Retinal pigment epithelial cell (primary cell): ENCODE measurements at regions not wholly inside any gene's neighbourhood (a gene's known extent, or its start where the extent isn't known, plus 50 kb on each side); places are given as distances from the start of the nearest gene placed in this dataset.
A peak's percentile ranks its signal among the peaks of the same experiment; 100 is the strongest.

ENCODE experiments used
- DNase-seq: peaks from one replicate; pipeline ENCODE4 v3.0.0-alpha.2; 2010; ENCODE audit warnings: low read depth
- H3K4me3 ChIP-seq: 2 replicates; pipeline ENCODE4 v1.5.1; 2011; ENCODE audit warnings: mild to moderate bottlenecking, low read length, control low read depth, moderate library complexity
- TF ChIP-seq, protein P1 (sequence below): conservative IDR thresholded peaks from 2 replicates; pipeline ENCODE4 v1.5.1; 2011; ENCODE audit warnings: low read depth, low read length, control low read depth, inconsistent platforms

DNA sequence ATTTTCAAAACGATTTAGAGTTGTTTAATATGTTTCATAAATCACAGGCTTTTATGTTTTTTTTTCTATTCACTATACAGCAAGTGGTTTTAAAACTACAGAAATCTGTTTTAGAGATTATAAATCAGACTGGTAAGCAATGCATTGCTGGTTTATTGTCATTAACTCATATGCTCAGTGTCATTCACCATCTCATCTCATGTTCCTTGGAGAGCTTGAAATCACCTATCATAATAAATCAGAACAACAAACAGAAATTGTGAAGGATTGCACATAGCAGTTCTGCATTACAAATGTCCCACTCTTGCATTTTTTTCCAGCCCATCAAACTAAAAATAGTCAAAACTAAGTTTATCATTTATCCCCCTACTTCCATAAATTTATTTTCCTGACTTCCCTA, 470.8 kb downstream of the FSCB start:
- H3K4me3 ChIP-seq = no peak overlapping the region
- TF ChIP-seq, protein P1, sequence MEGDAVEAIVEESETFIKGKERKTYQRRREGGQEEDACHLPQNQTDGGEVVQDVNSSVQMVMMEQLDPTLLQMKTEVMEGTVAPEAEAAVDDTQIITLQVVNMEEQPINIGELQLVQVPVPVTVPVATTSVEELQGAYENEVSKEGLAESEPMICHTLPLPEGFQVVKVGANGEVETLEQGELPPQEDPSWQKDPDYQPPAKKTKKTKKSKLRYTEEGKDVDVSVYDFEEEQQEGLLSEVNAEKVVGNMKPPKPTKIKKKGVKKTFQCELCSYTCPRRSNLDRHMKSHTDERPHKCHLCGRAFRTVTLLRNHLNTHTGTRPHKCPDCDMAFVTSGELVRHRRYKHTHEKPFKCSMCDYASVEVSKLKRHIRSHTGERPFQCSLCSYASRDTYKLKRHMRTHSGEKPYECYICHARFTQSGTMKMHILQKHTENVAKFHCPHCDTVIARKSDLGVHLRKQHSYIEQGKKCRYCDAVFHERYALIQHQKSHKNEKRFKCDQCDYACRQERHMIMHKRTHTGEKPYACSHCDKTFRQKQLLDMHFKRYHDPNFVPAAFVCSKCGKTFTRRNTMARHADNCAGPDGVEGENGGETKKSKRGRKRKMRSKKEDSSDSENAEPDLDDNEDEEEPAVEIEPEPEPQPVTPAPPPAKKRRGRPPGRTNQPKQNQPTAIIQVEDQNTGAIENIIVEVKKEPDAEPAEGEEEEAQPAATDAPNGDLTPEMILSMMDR = no peak
- DNase-seq = no peak

DNA sequence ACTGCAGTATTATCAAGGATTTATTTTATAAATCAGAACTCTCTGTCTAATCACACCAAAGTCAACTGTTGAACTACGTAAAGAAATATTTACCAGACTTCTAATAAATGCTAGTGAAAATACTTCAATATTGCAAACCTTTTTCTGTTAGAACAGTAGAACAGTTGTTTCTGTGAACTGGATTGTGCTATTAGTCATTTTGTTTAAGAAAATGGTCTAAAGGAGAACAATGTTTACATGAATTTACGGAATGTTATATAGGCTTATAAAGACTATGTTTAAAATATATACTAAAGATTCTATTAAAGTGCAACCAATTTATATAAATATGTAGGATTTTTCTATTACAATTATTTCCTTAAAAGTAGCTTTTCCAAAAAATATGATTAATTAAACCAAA, 471.4 kb downstream of the FSCB start:
- no peak overlapping the region for H3K4me3 ChIP-seq
- no peak for DNase-seq
- TF ChIP-seq, protein P1 = no peak

DNA sequence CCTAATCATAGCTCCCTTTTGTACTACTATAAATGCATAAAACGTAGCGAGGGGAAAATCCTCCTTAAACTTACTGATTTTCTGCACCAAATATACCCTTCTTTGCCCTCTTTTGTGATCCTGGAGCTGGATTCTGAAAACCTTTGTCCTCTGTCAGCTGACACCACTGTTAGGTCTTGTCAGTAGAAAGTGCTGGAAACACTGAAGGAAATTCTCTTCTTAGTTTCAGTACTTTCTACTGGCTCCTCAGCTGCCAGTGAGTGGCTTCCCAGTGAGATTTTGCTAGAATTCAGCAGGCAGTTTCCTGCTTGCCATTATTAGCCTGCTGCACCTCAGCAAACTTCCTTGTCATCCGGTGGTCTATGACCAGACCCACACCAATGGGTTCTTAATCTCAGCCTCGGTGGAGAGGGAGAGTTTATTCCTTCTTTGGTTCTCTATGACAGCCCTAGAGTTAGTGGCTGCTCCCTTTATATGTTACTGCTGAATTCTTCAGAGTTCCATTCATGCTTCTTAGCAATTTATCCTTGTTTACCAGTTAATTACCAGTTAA, 476.2 kb downstream of the FSCB start:
- no peak for DNase-seq
- no peak overlapping the region for H3K4me3 ChIP-seq
- TF ChIP-seq, protein P1 = no peak

DNA sequence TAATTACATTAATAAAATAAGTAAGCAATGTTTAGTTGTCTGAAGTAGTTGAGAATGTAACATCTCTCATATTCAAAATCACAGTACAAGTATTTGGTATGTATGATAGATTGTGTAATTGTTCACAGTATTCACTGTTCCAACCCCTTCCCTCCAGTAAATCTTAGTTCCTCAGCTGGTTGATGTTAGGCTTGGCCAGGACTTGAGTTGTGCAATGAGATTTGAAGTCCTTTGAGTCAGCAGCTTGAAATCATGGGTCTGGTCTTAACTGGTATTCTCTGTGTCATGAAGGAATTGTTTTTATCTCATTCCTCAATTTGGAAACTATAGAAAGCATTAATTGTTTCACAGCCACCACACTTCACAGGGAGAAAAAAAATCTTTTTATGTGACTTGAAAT, 477.1 kb downstream of the FSCB start:
- TF ChIP-seq, protein P1 = no peak
- no peak overlapping the region for H3K4me3 ChIP-seq
- DNase-seq = peak; percentile 11

DNA sequence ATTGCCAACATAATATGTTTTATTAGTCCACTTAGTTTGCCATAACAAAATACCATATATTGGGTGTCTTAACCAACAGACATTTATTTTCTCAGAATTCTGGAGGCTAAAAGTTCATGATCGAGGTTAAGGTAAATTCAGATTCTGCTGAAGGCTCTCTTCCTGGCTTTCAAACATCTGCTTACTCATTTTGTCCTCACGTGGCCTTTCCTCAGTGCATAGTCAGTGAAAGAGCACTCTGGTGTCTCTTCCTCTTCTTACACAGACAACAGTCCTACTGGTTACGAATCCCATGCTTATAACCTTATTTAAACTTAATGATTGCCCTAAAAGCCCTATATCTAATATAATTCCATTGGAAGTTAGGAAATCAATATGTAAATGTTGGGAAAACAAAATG, 479.7 kb downstream of the FSCB start:
- TF ChIP-seq, protein P1 = no peak
- no peak overlapping the region for H3K4me3 ChIP-seq
- DNase-seq = no peak

DNA sequence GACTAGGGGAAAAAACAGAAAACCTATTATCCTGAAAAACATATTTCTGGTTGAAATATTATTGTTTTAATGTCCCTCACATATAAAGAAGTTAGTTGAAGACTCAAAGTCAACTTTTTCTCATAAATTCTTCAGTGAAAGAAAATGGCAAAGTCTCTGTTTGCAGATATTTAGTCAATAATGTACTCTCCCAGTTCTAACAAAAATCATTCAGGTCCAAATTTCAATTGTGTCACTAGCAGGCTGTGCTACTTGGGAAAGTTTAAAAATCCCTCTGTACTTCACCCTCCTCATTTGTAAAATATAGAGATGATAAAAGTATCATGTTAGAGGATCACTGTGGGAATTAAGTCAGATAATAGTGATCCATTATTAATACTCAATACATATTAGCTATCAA, 496.5 kb downstream of the FSCB start:
- TF ChIP-seq, protein P1 = no peak

DNA sequence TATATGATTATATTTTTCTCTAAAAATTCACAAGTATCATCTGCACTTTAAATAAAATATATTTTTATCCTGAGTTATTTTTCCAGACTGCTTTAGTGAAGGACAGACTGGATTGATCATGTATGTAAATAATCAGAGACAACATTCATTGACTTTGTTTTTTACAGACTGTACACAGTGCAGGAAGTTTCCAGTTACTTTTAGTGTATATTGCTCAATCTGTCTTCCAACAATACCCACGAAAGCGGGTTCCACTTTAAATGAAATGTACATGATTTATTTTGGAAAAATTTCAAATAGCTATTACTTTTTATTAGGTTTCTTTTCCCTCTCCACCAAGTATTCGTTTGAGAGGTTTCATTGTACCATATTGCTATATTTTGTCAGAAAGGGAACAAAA, 497.0 kb downstream of the FSCB start:
- no peak overlapping the region for H3K4me3 ChIP-seq
- no peak for DNase-seq
- TF ChIP-seq, protein P1 = no peak

More for the DNA sequence above, 496.5 kb downstream of the FSCB start:
- no peak overlapping the region for H3K4me3 ChIP-seq
- no peak for DNase-seq
